NCI-H82 treated with DMSO at 0.1 percent for 48 hours (cell line): ENCODE measurements at regions not wholly inside any gene's neighbourhood (a gene's known extent, or its start where the extent isn't known, plus 50 kb on each side); places are given as distances from the start of the nearest gene placed in this dataset.
"Not testable (repeated sequence)": the region's sequence is repeated elsewhere in the genome, so short reads cannot be mapped to it uniquely, and the experiment has no call there.

ENCODE experiments used
- DNase-seq: peaks from one replicate; lab custom pipeline; 2025; ENCODE audit not compliant: unreplicated experiment; lab: John Stamatoyannopoulos, UW

DNA sequence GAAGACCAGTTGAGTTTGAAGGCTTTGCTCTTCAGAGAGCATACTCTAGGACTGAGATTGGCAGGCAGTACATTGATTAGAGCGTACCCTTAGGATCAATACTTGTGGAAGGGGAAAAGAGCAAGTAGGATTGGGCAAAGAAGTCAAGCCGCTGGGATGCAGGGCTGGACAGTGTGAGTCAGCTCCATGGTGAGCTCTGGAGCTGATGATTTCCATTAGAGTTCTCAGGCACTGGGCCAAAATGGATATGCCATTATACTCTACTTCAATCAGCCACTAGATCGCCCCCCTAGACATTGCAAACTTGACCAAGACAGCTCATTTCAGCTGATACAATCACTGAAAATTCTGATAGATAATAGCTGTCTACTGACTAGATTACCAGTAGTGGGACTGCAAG lies 432.7 kb upstream of the ALCAM start:
- DNase-seq, result no peak

DNA sequence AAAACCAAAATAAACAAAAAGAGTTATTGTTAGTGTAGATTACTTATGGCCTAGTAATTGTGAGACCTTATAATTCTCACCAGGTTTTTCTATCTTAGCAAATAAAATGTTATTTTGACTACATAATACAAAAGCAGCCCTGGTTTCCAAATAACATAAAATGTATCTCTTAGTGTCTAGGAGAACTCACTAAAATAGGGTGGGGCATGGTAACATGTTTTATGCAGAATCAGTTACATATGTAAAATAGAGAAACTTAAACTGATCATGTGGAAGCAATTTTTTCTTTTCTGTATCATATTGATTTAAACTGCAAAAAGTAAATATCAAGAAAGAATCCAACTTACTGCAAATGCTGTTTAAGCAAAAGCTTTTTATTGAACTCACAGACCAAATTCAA lies 431.1 kb upstream of the ALCAM start:
- no peak for DNase-seq

DNA sequence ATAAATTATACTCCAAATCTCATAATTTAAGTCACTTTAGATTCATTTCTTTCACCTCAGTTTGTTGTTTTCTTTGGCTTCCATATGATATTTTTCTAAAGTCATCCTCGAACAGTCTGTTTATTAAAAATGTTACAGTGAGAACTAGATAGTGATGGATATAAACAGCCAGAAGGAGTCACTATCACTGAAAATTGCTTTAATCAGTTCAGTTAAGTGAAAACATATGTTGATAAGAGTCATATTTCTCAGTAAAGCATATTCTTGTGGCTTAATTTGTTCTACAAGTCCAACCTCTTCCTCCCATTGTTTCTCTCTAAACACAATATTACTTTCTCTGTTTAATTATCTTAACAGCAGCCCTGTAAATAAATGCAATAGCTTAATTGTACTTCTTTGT lies 427.5 kb upstream of the ALCAM start:
- no peak for DNase-seq

DNA sequence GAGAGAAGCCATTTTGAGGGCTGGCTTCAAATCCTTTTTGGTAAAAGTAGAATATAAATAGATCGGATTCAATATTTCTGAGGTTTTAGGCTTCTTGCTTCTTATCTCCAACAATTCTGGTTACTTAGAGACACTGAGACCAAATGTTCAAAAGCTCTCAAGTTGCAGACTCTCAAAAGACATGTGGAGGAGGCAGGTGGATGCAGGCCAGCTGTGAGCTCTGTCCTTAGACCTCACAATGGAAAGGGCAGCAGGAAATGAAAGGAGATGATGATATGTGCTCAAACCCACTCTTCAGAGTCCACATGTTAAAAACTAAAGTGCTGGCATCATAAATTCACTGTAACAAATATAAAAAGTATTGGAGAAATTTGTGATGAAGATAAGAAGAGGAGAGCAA lies 424.9 kb upstream of the ALCAM start:
- no peak for DNase-seq

DNA sequence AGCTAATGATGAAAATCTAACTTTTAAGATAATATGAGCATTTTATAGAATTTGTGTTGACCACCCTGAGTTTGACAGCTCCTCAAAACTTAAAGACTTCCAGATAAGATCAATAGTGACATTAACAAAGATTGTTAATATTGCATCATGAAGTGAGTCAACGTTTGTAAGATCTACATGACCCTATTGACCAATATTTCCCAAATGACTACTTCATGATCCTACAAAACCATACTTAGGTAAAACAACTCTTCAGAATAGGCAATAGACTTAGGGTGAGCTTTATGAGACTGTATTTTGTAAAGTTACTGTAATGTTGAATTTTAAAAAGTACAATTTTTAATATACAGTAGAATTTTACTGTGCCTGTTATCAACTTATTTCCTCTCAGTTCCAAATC lies 422.7 kb upstream of the ALCAM start:
- DNase-seq, result no peak

DNA sequence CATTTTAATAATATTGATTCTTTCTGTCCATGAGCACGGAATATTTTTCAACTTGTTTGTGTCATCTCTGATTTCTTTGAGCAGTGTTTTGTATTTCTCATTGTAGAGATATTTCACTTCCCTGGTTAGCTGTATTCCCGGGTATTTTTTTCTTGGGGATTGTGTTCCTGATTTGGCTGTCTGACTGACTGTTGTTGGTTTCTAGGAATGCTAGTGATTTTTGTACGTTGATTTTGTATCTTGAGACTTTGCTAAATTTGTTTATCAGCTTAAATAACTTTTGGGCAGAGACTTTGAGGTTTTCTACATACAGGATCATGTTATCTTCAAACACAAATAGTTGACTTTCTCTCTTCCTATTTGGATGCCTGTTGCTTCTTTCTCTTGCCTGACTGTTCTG lies 418.8 kb upstream of the ALCAM start:
- no peak for DNase-seq

DNA sequence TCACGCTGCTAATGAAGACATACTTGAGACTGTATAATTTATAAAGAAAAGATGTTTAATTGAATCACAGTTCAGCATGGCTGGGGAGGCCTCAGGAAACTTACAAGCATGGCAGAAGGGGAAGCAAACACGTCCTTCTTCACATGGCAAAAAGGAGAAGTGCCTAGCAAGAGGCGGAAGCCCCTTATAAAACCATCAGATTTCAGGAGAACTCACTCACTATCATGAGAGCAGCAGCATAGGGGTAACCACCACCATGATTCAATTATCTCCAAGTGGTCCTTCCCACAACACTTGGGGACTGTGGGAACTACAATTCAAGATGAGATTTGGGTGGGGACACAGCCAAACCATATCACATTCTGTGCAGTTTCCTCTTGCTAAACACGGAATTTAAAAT lies 416.9 kb upstream of the ALCAM start:
- DNase-seq, result not testable (repeated sequence)

DNA sequence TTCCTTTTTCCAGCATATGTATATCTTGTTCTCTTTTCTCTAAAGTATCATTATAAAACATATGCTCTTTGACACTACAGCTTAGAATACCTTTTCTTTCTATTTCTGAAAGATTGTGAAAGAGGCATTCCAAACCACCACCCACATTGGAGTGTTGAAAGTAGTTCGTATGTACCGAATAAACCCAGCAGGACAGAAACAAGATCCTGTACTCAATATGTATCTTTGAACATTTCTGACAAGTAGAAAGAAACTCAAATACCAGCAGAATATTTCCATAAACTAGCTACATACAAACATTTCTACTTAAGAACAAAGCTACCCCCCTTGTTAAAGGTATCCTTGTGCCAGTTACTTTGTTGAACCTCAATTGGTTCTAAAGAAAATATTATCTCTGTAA lies 415.3 kb upstream of the ALCAM start:
- DNase-seq, result no peak

DNA sequence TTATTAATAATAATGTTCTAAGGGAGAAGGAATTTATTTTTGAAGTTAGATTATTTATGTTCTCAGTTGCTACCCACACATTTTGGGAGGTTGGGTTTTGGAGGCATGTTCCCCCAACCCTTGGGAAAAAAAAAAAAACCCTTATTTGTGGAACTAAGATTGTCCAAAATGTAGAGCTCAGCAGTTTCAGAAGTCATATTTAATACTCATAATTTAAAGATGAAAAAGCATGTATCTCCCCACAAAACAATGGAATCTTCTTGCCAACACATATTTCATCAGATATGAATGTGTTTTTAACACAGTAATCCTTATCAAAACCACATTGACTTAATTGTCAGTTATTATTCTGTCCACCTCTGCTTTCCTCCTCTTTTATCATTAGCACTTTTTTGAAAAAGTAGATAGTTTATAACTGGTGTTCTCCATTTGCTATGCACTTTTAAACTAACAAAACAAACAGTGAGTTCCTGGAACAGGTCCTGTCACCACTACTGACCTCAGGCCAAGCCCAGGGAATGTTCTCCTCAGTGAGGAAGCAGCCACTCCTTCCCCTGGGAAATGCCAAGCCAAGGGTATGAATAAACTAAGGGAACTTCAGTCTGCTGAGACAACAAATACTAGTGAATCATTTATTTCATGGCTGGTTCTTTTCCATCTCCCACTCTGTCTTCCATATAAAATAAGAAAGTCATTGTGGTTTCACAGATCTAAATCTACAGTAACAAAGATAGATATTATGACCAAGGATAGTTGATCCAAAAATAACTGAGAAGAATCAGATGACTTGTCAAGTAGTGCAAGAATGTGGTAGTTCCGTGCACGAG lies 414.4 kb upstream of the ALCAM start:
- no peak for DNase-seq

DNA sequence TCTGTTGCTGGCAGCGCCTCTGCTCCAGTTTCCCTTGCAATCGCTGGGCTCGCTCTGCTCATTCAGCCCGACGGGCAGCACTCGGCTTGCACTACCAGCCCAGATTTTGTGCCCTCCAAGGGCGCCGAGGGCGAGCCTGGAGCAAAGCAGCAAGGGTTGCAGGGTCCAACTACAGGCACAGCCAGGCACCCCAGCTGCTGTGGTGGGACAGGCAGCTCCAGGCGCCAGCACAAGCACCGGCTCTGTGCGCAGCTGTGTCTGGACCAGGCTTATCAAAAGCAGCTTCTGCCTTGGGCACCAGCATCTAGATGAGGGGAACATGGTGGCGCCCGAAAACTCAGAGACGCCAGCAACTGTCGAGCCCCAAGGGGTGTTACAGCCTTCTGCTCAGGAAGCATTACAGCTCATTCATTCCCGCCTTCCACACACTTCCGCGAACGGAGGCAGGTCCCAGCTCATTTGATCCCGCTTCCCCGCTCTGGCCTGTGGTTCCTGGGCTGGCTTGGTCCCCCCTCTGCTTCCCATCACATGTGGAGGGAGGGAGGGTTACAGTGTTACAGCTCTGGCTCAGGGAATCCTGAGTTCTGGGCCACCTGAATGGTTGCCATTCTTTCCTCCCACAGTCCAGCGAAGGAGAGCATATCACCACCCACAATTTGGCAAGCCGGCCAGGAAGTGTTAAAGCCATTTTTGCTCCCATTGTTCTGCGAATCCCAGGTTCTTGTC lies 409.9 kb upstream of the ALCAM start:
- no peak for DNase-seq

DNA sequence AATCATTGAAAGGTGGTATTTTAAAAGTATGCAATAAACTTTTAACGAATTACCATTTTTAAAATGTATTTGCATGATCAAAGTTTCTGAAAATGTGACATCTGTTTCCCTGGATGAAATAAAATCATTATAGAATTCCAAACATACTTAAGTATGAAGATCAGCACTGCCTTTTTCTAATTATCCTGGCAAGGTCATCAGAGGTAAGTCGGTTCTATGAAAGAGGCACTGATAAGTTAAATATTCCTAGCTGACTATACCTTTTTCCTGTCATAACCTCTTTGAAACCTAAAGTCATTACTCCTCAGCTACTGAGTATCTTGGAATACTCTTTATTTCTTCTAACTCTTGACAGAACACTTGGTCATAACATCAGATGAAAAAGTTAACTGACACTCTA lies 406.1 kb upstream of the ALCAM start:
- DNase-seq, result no peak

DNA sequence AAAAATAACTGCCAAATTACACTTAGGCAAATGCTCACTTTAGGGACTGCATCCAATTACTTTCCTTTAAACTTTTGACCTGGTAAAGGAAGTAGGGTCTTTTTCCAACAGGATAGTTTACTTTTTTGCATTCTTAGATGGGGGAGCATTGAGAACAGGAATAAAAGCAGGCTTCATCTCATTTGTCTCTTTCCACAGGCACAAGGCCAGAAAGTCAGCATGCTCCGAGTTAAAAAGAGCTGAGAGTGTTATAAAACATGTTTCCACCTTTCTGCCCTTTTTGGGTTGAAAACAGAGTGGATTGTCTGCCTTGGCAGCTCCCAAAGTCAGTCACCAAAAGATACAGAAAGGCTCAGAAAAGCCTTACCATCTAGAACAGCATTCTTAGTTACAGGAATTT lies 404.9 kb upstream of the ALCAM start:
- DNase-seq, result no peak

DNA sequence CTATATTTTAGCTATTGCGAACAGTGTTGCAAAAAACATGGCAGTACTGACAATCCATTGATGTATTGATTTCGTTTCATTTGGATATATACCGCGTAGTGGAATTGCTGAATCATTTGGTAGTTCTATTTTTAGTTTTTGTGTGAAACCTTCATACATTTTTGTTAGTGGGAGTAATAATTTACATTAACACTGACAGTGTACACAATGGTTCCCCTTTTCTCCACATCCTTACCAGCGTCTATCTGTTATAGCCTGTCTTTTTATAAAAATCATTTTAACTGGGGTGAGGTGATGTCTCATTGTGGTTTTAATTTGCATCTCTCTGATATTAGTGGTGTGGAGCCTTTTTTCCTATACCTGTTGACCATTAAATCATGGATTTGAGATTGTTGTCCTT lies 392.4 kb upstream of the ALCAM start:
- DNase-seq, result no peak

DNA sequence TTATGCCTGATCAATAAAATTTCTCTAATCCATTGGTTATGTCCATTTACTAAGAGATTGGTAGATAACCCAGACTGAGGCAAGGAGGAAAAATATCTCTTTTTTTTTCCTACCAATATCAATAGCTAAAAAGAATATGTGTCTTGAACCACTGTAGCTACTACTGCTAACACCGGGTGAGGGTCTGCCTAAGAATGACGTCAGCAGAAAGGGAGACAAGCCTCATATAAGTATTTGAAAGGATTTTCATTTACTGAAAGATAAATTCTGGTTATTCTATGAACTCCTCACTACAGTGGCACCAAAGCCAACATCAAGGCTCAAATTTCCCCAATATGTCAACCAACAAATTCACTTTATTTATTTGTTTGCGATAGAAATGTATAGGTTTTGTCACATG lies 389.0 kb upstream of the ALCAM start:
- DNase-seq, result no peak

DNA sequence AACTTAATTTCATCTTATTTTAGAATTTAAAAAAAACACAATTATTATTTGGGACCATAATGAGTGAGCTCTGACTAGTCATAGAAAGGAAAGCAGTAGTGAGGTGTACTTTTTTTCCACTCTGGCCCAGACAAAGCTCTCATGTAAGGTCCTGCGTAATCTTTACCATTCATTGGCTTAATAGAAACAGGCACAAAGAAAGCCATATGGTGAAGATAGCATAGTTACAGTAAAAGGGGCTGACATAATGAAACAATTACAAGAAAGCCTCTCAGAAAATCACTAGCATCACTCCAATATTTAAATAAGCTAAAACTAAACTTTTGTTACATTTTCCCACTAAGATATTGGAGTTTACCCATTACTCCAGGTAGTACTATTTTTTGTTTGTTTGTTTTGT lies 384.6 kb upstream of the ALCAM start:
- no peak for DNase-seq

DNA sequence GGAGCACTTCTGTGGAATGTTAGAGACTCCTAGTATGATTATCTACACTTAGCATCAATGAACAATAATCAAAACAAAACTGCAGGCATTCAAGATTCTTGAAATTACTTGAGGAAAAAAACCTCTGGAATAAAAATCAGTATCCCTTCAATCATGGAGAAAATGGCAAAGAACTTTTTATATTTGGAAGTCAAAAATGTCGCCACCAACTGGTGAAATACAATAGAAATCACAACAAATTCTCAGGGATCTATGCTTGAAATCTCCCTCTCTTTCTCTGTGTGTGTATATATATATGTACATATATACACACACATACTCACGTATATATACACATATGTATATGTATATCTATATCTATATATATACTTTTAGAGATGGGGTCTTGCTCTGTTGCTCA lies 378.9 kb upstream of the ALCAM start:
- DNase-seq, result no peak

DNA sequence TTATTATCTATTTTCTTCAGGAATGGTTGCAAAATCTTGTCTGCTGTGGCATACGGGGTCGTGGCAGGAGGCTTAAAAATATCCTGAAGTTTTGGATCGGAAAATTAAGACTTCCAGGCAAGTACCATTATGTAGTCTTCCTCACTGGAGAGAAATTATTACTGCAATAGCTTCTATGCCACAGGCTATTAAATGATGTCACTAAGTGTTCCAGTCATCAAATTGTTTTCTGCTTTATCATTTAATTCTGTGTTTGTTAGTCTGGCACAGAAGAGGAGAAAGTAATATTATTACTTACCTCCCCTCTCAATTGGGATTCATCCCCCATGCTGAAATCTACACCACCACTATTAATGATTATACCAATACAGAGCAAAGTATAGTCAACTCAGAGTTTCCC lies 378.2 kb upstream of the ALCAM start:
- DNase-seq, result no peak

DNA sequence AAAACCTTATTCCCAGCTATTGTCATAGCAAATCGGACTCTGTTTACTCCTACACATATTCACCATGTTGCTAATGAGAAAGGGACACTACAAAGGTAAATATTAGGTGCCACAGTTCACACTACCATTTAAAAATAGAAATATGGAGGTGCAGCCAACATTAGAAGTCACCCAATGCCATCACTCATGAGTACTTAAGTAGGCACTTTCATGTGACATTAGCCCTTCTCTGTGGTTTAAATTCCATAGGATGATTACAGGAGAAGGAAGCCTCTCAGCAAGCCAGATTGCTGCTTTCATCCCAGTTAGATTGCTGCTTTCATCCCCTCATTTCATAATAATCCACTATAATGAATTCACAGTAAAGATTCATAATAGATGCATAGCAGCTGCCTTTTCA lies 376.8 kb upstream of the ALCAM start:
- no peak for DNase-seq

DNA sequence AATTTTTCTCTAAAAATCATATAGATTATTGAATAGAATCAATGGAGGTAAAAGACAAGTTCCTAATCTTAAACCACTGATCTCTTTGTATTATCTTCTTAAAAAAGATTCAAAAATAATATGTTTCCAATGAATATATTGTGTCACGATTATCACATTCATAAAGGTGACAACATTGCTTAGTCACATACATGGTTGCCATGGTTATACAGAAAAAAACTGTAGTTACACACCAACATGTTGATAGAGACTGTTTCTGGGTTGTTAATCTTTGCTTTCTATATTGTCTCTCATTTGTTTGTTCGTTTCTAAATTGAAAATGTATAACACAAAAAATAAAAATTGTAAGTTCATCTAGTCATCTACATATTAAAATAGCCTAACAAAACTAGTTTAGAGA lies 376.0 kb upstream of the ALCAM start:
- DNase-seq, result no peak

DNA sequence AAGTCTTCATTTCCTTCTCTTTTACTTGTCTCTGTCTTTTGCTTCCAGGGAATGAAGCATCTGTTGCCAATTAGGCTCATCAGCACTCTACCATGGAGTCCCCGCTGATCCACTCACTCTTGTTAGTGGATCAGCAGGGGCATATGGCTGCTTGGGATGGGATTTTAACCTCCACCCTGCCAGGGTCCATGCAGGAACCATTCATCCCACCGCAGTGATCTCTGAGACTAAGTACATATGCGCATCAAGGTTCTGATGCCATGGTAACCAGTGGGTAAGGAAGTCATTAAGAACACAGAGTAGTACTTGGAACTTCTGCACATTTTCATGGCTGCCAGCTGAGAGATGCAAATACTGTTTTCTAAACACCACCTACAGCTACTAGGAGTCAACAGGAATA lies 374.0 kb upstream of the ALCAM start:
- DNase-seq, result peak; percentile 39

DNA sequence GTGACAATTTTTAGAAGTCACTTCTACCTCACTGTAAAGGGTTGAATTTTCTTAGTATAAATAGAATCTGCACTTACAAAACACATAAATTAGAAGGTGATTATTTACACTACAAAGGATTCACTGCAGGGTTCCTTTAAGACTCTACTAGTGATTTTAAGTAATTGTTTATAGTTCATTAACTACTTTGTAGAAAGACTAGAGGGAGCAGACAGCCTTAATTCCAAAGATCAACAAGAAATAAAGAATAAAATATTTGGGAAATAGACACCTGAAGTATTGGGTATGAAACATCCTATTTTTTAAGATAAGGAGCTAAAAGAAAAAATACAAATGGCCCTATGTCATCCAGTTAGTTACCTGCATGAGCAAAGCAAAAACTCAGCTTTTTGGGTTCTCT lies 360.5 kb upstream of the ALCAM start:
- DNase-seq, result no peak

DNA sequence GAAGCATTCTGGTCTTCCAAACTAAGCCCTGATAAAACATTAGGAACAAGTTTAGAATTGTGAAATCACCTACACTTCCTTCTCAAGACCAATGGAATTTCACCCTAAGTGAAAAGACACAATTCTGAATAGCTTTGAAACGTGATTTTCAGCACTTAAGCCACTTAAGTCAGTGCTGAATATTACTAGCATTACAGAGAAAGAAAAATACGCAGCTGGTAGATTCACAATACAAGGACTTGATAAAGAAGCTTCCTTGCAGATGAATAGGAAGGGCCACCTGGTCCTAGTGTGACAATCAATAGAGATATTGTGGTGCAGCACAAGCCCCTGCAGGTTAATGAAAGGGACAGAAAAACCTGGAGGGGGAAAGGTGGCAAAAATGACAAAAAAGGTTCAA lies 353.1 kb upstream of the ALCAM start:
- DNase-seq, result no peak

DNA sequence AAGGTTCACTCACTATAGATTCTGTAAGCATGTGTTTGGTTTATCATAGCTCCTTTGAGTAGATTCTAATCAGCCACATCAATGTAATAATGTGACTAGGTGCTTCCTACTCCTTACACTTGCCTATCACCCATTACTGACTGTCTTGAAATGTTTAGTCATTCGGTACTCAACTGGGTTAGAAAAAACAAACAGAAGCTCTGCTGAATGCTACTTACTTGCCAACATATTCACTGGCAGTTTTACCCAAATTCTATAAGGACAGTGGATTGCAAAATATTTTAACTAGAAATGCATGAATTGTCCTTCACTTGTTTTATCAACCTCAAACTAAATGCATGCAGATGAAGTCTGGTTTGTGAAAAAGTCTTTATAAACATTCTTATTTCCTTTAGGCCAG lies 352.1 kb upstream of the ALCAM start:
- no peak for DNase-seq
